Effector memory CD4-positive, alpha-beta T cell (primary cell): ENCODE measurements at regions not wholly inside any gene's neighbourhood (a gene's known extent, or its start where the extent isn't known, plus 50 kb on each side); places are given as distances from the start of the nearest gene placed in this dataset.

ENCODE experiments used
- DNase-seq, 3 donors: peaks; one replicate each; pipeline ENCODE4 v3.0.0-alpha.2; 2020
- H3K27ac ChIP-seq: 2 replicates; pipeline ENCODE4 v1.7.0; 2013; ENCODE audit warnings: mild to moderate bottlenecking, low read length, moderate library complexity; ENCODE audit not compliant: insufficient read depth, poor library complexity, severe bottlenecking
- H3K27me3 ChIP-seq: replicated peaks from 2 replicates; pipeline ENCODE4 v1.7.0; 2013; ENCODE audit warnings: mild to moderate bottlenecking, low read length; ENCODE audit not compliant: insufficient read depth, control insufficient read depth, poor library complexity, severe bottlenecking
- H3K36me3 ChIP-seq: 2 replicates; pipeline ENCODE4 v1.7.0; 2013; ENCODE audit warnings: mild to moderate bottlenecking, low read length, moderate library complexity; ENCODE audit not compliant: control insufficient read depth, insufficient read depth
- H3K4me1 ChIP-seq: 2 replicates; pipeline ENCODE4 v1.7.0; 2013; ENCODE audit warnings: low read length, mild to moderate bottlenecking; ENCODE audit not compliant: control insufficient read depth, insufficient read depth, poor library complexity, severe bottlenecking
- H3K4me3 ChIP-seq: 2 replicates; pipeline ENCODE4 v1.7.0; 2013; ENCODE audit warnings: low read length, low read depth, mild to moderate bottlenecking; ENCODE audit not compliant: insufficient read depth, poor library complexity, severe bottlenecking
- H3K9me3 ChIP-seq: 2 replicates; pipeline ENCODE4 v1.7.0; 2013; ENCODE audit warnings: mild to moderate bottlenecking, low read length, moderate library complexity; ENCODE audit not compliant: control insufficient read depth

DNA sequence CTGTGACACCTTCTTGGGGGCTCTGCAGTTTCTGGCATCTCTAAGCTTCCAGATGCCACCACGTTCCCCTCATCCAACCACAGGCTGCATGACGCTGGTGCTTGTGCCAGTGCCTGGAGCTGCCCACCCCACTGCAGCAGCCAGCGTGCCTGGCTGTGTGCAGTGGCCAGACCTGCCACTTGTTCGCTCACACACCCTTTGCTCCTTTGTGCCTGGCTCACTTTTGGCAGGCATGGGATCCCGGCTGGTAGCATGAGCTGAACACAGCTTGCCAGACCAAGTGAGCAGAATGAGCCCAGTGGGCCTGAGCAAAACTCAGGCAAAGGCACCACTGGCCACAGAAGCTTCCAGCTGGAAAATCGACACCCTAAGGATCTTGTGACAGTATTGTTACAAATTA is 562.9 kb upstream of the ACO1 start:
- Histone ChIP-seq H3K36me3 (no peaks in the 10 kb centered on the region), H3K27me3 (no peaks in the 10 kb centered on the region), H3K4me1 (no peaks in the 10 kb centered on the region), H3K9me3 (no peaks in the 10 kb centered on the region), H3K4me3 (no peak overlapping the region), H3K27ac (no peak overlapping the region)
- DNase-seq = no peak

DNA sequence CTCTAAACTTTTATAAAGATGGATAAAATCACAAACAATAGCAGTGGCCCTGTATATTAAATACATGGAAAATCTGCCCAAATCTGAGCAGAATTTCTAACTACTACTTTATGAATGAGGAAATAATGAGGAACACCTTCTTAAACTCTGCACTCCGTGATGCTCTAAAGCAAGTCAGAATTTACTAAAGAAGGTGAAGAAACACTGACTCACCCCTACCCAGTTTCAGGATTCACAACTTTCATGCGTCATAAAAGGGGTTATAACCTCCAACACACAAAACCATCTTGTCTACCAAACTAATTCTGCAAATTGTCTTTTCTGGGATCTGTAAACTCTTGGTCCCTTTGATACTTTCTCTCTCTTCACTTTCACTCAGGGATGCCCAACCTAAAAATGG is 561.1 kb upstream of the ACO1 start:
- Histone ChIP-seq H3K36me3 (no peaks in the 10 kb centered on the region), H3K4me1 (no peaks in the 10 kb centered on the region), H3K27me3 (no peaks in the 10 kb centered on the region), H3K9me3 (no peaks in the 10 kb centered on the region), H3K27ac (no peak overlapping the region), H3K4me3 (no peak overlapping the region)
- DNase-seq = no peak

DNA sequence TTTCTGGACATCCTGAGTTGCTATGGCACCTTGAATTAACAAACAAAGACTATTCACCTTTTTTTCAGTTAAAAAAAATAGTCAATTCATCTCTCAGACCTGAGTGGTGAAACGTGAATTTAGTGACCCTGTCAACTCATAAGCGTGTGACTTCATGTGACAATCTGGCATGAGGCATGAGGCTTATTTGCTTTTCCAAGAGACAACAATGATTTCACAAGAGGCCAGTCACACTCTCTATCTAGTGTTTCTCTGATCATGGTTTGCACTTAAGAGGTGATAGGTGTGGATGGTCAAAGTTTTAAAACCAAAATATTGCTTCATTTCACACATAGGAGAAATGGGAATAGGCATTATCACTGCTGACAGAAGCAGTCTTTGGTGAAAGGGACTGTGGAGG is 559.6 kb upstream of the ACO1 start:
- no peak for DNase-seq

DNA sequence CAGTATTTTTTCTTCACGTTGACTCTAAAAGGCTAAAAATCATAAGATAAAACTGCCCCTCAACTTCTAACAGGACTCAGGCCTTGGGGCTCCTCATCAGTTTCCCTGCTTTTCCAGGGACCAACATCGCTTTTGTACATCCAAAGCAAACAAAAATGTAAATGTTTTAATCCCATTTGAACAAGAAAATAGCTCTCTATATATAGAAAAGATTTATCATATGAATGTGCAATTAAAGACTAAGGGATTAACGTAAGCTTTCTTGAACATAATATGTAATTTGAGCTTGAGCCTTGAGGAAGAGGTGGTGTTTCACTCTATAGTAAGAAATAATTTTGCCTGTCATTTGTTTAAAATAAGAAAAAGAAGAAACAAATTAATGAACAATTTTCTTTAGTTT is 547.2 kb upstream of the ACO1 start:
- Histone ChIP-seq H3K9me3 (no peaks in the 10 kb centered on the region), H3K4me3 (no peak overlapping the region), H3K27me3 (no peaks in the 10 kb centered on the region), H3K27ac (no peak overlapping the region), H3K36me3 (no peaks in the 10 kb centered on the region), H3K4me1 (no peaks in the 10 kb centered on the region)
- no peak for DNase-seq

More for the DNA sequence above, 559.6 kb upstream of the ACO1 start:
- H3K4me3 ChIP-seq = no peak overlapping the region
- H3K4me1 ChIP-seq = no peaks in the 10 kb centered on the region
- H3K36me3 ChIP-seq = no peaks in the 10 kb centered on the region
- H3K9me3 ChIP-seq = no peaks in the 10 kb centered on the region
- H3K27ac ChIP-seq = no peak overlapping the region
- no peaks in the 10 kb centered on the region for H3K27me3 ChIP-seq

DNA sequence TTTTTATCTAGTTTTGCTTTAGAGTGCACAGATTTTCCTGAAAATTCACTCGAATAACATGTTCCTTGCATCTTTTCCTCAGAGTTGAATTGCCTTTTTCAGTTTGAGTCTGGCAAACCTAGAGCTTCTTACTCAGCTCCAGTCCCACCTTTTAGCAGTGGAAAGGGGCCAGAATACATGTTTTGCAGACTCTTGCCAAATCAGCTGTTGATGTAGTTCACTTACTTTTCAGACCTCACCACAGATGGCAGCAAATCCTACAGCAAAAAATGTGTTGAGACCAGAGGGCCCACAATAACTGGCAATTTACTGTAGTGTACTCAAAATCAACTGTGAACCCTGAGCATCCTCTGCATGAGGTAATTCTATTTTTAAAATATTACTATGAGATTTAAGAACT is 545.2 kb upstream of the ACO1 start:
- DNase-seq = no peak
- Histone ChIP-seq H3K36me3 (no peaks in the 10 kb centered on the region), H3K4me3 (no peak overlapping the region), H3K9me3 (no peaks in the 10 kb centered on the region), H3K27ac (no peak overlapping the region), H3K27me3 (no peaks in the 10 kb centered on the region), H3K4me1 (no peaks in the 10 kb centered on the region)

DNA sequence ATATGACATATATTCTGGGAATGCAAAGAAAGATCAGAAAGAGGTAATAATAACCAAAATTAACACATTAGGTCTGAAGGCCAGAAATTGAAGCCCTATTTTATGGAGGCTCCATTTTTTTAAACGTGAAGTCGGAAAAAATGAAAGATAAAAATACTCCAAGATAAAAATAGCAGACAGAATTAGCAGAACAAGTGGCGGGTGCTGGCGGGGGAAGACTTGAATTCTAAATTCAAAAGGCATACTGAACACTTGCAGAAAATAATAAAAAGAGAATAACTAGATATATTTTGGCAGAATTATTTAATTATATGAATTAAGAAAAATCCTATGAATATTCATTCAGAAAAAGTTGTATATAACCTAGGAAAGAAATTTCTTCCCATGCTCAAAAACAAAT is 543.7 kb upstream of the ACO1 start:
- H3K27ac ChIP-seq = no peak overlapping the region
- DNase-seq = no peak
- no peaks in the 10 kb centered on the region for H3K36me3 ChIP-seq
- H3K4me1 ChIP-seq = no peaks in the 10 kb centered on the region
- H3K9me3 ChIP-seq = no peaks in the 10 kb centered on the region
- no peak overlapping the region for H3K4me3 ChIP-seq
- H3K27me3 ChIP-seq = no peaks in the 10 kb centered on the region

DNA sequence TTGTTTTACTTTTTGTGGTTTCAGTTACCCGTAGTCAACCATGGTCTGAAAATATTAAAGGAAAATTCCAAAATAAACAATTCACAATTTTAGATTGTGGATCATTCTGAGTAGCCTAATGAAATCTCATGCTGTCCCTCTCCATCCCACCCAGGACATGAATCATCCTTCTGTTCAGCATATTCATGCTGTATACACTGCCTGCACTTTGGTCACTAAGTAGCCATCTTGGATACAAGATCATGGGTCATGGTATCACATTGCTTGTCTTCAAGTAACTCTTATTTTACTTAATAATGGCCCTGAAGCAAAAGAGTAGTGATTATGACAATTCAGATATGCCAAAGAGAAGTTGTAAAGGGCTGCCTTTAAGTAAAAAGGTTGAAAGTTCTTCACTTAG is 536.5 kb upstream of the ACO1 start:
- H3K36me3 ChIP-seq = no peaks in the 10 kb centered on the region
- no peaks in the 10 kb centered on the region for H3K9me3 ChIP-seq
- no peaks in the 10 kb centered on the region for H3K4me1 ChIP-seq
- no peaks in the 10 kb centered on the region for H3K27me3 ChIP-seq
- no peak overlapping the region for H3K4me3 ChIP-seq
- no peak for DNase-seq
- H3K27ac ChIP-seq = no peak overlapping the region

DNA sequence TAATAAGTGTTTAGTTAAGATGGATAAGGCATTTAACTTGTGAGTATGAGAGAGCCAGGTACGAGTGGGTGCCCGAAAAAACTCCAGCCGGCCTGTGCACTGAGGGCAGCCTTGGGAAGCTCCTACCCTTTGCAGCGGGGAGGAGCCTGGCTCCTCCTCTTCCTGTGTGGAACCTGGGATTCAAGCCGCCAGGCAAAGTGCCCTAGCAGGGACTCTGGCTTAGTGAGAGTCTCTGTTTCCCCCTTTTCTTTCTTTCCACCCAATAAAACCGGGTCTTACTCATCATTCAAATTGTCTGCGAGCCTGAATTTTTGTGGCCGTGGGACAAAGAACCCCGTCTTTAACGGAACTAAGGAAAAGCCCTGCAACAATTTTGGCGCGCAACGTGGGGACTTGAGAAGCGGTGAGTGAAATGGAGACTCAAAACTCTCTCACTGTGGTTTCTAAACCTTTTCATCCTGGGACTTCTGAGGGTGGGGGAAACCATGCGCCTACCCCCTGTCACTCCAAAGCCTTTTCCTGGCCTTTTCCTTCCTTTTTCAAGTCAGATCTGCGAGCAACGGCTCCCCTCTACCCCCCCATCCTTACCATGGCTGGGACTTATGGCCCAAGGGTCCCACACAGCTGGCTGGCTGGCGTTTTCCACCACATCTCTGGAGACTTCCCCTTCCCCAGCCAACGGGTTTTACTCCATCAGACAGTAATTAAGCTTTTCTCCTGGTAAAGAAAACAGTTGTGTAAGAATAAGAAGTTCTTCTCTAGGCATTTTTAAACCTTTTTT is 535.7 kb upstream of the ACO1 start:
- Histone ChIP-seq H3K27me3 (no peaks in the 10 kb centered on the region), H3K36me3 (no peaks in the 10 kb centered on the region), H3K27ac (no peak overlapping the region), H3K9me3 (no peaks in the 10 kb centered on the region), H3K4me3 (no peak overlapping the region), H3K4me1 (no peaks in the 10 kb centered on the region)
- no peak for DNase-seq

DNA sequence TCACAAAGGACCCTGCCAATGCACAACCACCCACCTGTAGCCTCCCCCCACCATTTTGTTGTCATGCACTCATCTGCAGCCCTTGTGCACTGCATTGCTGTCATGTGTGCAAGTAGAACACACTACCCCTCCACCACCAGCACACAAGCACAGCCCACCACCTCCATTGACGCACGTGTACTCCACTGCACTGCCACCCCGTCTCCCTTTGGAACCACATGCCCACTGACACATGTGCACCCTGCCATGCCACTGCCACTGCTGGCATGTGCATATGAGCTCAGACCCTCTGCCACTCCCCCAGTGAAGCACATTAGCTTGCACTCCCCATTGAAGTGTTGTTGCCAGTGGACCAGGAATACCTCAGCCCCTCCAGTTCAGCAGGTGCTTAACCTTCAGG is 530.3 kb upstream of the ACO1 start:
- no peaks in the 10 kb centered on the region for H3K4me1 ChIP-seq
- no peaks in the 10 kb centered on the region for H3K27me3 ChIP-seq
- no peak for DNase-seq
- H3K36me3 ChIP-seq = no peaks in the 10 kb centered on the region
- H3K4me3 ChIP-seq = no peak overlapping the region
- H3K27ac ChIP-seq = no peak overlapping the region
- H3K9me3 ChIP-seq = no peaks in the 10 kb centered on the region

DNA sequence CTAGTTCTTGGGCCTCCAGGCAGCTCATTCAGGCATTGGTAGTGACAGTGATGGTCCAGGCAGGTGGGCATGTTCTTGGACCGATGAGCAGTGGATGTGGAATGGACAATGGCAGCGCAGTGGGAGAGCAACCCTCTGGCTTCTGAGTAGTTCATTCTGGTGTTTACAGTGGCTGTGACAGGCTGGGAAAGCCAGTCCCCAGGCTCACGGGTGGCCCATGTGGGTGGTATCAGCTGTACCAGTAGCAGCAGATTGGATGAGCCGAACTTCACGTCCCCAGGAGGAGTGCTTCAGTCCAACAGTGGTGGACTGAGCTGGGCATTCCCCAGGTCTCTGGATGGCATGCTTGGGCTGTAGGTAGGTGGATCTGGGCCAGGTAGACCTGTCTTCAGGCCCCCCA is 515.6 kb upstream of the ACO1 start:
- H3K4me1 ChIP-seq = no peaks in the 10 kb centered on the region
- H3K36me3 ChIP-seq = no peaks in the 10 kb centered on the region
- H3K27me3 ChIP-seq = no peaks in the 10 kb centered on the region
- no peak overlapping the region for H3K4me3 ChIP-seq
- DNase-seq = no peak
- no peak overlapping the region for H3K27ac ChIP-seq
- no peaks in the 10 kb centered on the region for H3K9me3 ChIP-seq
